Endodermal cell (in vitro differentiated cells): ENCODE measurements at regions not wholly inside any gene's neighbourhood (a gene's known extent, or its start where the extent isn't known, plus 50 kb on each side); places are given as distances from the start of the nearest gene placed in this dataset.

Experiments used
- DNase-seq: peaks from one replicate; pipeline ENCODE4 v3.0.0-alpha.2; 2017
- H3K27ac ChIP-seq: 2 replicates; pipeline ENCODE4 v1.5.1; 2013; ENCODE audit warnings: mild to moderate bottlenecking, low read depth, low read length, moderate library complexity
- H3K27me3 ChIP-seq: 2 replicates; pipeline ENCODE4 v1.6.1; 2013; ENCODE audit warnings: mild to moderate bottlenecking, low read length, moderate library complexity; ENCODE audit not compliant: insufficient read depth, control insufficient read depth, poor library complexity, severe bottlenecking
- H3K36me3 ChIP-seq: 2 replicates; pipeline ENCODE4 v1.7.0; 2013; ENCODE audit warnings: mild to moderate bottlenecking, low read length, moderate library complexity; ENCODE audit not compliant: control insufficient read depth, insufficient read depth
- H3K4me1 ChIP-seq: one replicate; pipeline ENCODE4 v1.7.0; 2013; ENCODE audit warnings: low read length; ENCODE audit not compliant: control insufficient read depth, insufficient read depth
- H3K4me3 ChIP-seq: 2 replicates; pipeline ENCODE4 v1.5.1; 2013; ENCODE audit warnings: mild to moderate bottlenecking, low read length, moderate library complexity
- H3K9ac ChIP-seq: 2 replicates; pipeline ENCODE4 v1.6.1; 2013; ENCODE audit warnings: mild to moderate bottlenecking, low read length, moderate library complexity; ENCODE audit not compliant: poor library complexity, severe bottlenecking; ENCODE audit errors: extremely low read depth
- H3K9me3 ChIP-seq: 2 replicates; pipeline ENCODE4 v1.6.1; 2013; ENCODE audit warnings: mild to moderate bottlenecking, low read length, moderate library complexity; ENCODE audit not compliant: control insufficient read depth
- H3K27ac Mint-ChIP-seq: 2 replicates; pipeline ENCODE4 v1.8.0; 2020; ENCODE audit warnings: mixed read lengths
- H3K27me3 Mint-ChIP-seq: 2 replicates; pipeline ENCODE4 v1.8.0; 2021; ENCODE audit warnings: mild to moderate bottlenecking, mixed read lengths; ENCODE audit not compliant: insufficient read depth
- H3K36me3 Mint-ChIP-seq: 2 replicates; pipeline ENCODE4 v1.8.0; 2020; ENCODE audit warnings: low read depth, mixed read lengths
- H3K4me1 Mint-ChIP-seq: 2 replicates; pipeline ENCODE4 v1.8.0; 2020; ENCODE audit warnings: mixed read lengths
- H3K4me3 Mint-ChIP-seq: 2 replicates; pipeline ENCODE4 v1.8.0; 2020; ENCODE audit warnings: mild to moderate bottlenecking, moderate library complexity, mixed read lengths
- H3K9me3 Mint-ChIP-seq: 2 replicates; pipeline ENCODE4 v1.8.0; 2020; ENCODE audit warnings: mild to moderate bottlenecking, mixed read lengths
- WGBS, 2 experiments: methylation state at CpG; one replicate each; pipeline versions ENCODE4 v1.1.5 to v1.1.7; 2013; ENCODE audit warnings: missing lambda C conversion rate in 2 of 2, mixed read lengths in 1 of 2; ENCODE audit not compliant: insufficient coverage in 1 of 2, insufficient read length in 1 of 2; 5-methylcytosine and 5-hydroxymethylcytosine counted together
- TF ChIP-seq, protein P1 (sequence below): fragments of 200-600 bp; sonication (generic); conservative IDR thresholded peaks from 2 replicates; pipeline ENCODE4 v1.5.0; 2021; ENCODE audit warnings: antibody characterized with exemption, mild to moderate bottlenecking

DNA sequence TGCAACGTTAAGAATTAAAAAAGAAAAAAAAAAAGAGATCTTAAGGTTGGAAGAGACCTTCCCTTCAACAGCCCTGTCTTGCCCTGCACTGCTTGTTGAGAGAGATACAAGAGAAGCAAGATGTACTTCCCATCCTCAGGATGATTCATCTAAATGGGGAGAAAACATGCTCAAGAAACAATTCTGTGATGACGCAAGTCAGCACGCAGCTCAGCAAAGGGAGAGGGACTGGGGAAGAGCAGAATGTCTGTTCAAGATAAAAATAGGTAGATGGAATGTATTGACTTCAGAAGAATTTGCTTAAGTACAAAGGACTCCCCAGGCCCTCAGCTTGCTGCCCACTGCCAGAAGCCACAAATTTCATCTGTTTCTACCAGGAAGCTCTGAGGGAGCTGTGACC is 198.2 kb upstream of the SPRED2 start:
- Histone ChIP-seq H3K4me3 (no peak overlapping the region), H3K27me3 (no peaks in the 10 kb centered on the region), H3K27ac (no peak overlapping the region), H3K36me3 (no peaks in the 10 kb centered on the region), H3K9ac (no peak overlapping the region), H3K4me1 (no peaks in the 10 kb centered on the region), H3K9me3 (peaks cover 7% of the 10 kb centered on the region)
- H3K27ac Mint-ChIP-seq = no peak overlapping the region
- no peak for DNase-seq
- TF ChIP-seq, protein P1, sequence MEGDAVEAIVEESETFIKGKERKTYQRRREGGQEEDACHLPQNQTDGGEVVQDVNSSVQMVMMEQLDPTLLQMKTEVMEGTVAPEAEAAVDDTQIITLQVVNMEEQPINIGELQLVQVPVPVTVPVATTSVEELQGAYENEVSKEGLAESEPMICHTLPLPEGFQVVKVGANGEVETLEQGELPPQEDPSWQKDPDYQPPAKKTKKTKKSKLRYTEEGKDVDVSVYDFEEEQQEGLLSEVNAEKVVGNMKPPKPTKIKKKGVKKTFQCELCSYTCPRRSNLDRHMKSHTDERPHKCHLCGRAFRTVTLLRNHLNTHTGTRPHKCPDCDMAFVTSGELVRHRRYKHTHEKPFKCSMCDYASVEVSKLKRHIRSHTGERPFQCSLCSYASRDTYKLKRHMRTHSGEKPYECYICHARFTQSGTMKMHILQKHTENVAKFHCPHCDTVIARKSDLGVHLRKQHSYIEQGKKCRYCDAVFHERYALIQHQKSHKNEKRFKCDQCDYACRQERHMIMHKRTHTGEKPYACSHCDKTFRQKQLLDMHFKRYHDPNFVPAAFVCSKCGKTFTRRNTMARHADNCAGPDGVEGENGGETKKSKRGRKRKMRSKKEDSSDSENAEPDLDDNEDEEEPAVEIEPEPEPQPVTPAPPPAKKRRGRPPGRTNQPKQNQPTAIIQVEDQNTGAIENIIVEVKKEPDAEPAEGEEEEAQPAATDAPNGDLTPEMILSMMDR = no peak
- no peaks in the 10 kb centered on the region for H3K27me3 Mint-ChIP-seq
- no peaks in the 10 kb centered on the region for H3K36me3 Mint-ChIP-seq
- H3K4me1 Mint-ChIP-seq = peaks cover 1% of the 10 kb centered on the region
- H3K9me3 Mint-ChIP-seq = no peaks in the 10 kb centered on the region
- 92 to 100% methylated on average over 3 of the region's 3 CpGs for WGBS, 2 experiments
- no peak overlapping the region for H3K4me3 Mint-ChIP-seq

DNA sequence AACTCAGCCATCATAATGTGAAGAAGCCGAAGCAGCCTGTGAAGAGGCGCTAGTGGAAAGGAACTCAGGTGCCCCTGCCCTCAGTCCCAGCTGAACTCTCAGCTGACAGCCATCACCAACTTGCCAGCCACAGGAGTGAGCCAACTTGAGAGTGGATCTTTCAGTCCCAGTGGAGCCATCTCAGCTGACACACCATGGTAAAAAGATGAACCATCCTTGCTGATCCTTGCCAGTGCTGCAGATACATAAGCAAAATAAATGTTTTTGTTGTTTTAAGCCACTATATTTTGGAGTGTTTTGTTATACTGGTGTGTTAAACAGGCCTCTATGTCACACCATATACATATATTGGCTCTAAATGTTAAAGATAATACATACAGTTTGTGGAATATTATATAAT is 195.8 kb upstream of the SPRED2 start:
- Histone ChIP-seq H3K4me1 (no peaks in the 10 kb centered on the region), H3K9me3 (peaks cover 7% of the 10 kb centered on the region), H3K27me3 (no peaks in the 10 kb centered on the region), H3K27ac (no peak overlapping the region), H3K36me3 (no peaks in the 10 kb centered on the region), H3K9ac (no peak overlapping the region), H3K4me3 (no peak overlapping the region)
- peaks cover 5% of the 10 kb centered on the region for H3K27me3 Mint-ChIP-seq
- peaks cover 1% of the 10 kb centered on the region for H3K4me1 Mint-ChIP-seq
- H3K4me3 Mint-ChIP-seq = no peak overlapping the region
- no peak for DNase-seq
- no peaks in the 10 kb centered on the region for H3K36me3 Mint-ChIP-seq
- no peak overlapping the region for H3K27ac Mint-ChIP-seq
- WGBS, 2 experiments = 96% methylated on average over 2 of the region's 2 CpGs; no CpG with 5 or more reads in 1 of the 2 experiments
- TF ChIP-seq, protein P1 = no peak
- H3K9me3 Mint-ChIP-seq = no peaks in the 10 kb centered on the region

DNA sequence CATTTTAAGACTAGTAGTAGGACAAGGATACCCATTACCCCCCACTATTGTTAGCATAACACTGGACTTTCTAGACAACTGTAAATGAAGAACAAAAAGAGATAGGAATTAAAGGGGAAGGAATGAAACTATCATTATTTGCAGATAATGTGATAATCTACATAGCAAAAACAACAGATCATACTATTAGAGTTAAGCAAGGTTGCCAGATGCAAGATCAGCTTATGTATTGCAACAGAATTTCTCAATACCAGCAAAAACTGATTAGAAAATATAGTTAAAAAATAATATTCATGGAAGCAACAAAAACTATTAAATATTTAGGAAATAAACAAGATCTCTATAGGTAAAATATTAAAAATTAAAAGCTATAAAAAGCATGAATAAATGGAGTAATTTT is 194.4 kb upstream of the SPRED2 start:
- TF ChIP-seq, protein P1 = no peak
- H3K9me3 Mint-ChIP-seq = no peaks in the 10 kb centered on the region
- peaks cover 16% of the 10 kb centered on the region for H3K27me3 Mint-ChIP-seq

More for the DNA sequence above, 194.4 kb upstream of the SPRED2 start:
- H3K4me1 Mint-ChIP-seq = peaks cover 1% of the 10 kb centered on the region
- no peak overlapping the region for H3K9ac ChIP-seq
- H3K4me3 ChIP-seq = no peak overlapping the region
- H3K4me3 Mint-ChIP-seq = no peak overlapping the region
- H3K9me3 ChIP-seq = peaks cover 7% of the 10 kb centered on the region
- no peaks in the 10 kb centered on the region for H3K36me3 Mint-ChIP-seq
- no peak for DNase-seq
- H3K4me1 ChIP-seq = no peaks in the 10 kb centered on the region
- H3K27me3 ChIP-seq = no peaks in the 10 kb centered on the region
- no peaks in the 10 kb centered on the region for H3K36me3 ChIP-seq
- H3K27ac Mint-ChIP-seq = no peak overlapping the region
- no peak overlapping the region for H3K27ac ChIP-seq
